HG03159 (cell line): ENCODE measurements at regions not wholly inside any gene's neighbourhood (a gene's known extent, or its start where the extent isn't known, plus 50 kb on each side); places are given as distances from the start of the nearest gene placed in this dataset.

Experiments used
- ATAC-seq: cut with Tn5 transposase; IDR thresholded peaks from one replicate; pipeline ENCODE4 v1.9.1; 2021; ENCODE audit warnings: mild to moderate bottlenecking, moderate library complexity; ENCODE audit not compliant: unreplicated experiment

DNA sequence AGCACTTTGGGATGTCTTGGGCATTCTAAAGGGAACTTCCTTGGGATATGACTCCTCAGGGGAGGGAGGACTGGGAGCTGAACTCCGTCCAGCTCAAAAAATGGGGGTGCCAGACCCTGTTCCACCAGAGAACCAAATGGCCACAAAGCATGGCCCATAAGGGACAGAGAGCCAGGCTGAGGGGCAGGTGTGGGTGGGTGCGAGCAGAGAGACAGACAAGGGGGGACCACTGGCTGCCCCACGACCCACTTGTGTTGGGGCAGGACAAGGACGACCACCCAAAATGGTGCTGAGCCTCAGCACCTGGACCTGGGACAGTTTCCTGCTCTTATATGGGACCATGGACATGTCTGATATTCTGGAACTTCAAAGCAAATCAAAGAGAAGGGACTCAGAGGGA, 148.2 kb upstream of the MLN start:
- no peak for ATAC-seq

DNA sequence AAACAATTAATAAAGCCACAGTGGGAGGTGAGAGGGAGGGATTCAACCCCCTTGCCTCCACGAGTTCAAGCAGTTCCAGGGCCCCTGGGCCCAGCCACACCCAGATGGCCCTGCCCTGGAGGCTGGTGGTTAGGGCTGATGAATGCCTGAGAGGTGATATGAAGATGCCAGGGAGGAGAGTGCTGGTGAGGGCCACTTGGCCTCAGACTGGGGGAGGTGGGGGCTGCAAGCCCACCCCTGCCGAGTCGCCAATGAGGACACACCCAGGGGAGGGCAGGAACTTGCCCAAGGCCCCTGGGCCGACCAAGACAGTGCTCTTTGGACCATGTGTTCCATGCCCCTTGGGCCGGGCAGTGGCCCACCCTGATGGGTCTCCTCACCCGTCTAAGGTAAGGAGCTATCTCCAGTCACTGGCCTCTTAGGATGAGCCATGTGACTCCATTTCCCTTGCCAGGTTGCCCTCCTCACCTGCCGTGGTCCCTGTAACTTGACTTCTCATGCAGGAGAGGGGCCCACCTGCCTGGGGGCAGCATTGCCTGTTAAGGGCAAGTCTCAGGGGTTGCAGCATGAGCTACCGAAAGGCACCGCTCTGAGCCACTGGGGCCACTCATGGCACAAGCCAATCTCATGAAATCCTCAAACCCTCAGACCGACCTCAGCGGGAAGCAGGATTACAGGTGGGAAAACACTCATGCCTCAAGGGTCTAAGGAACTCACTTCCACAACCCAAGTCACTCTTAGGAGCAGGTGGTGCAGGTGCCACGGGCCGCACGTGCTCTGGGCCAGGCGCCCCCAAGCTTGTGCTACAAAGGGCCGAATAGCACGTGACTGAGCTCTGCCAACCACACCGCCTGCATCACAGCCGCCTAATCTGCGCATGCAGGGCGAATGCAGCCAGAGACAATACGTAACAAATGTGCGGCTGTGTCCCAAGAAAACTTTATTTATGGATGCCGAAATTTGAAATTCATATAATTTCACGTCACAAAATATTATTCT, 147.4 kb upstream of the MLN start:
- ATAC-seq, result no peak

DNA sequence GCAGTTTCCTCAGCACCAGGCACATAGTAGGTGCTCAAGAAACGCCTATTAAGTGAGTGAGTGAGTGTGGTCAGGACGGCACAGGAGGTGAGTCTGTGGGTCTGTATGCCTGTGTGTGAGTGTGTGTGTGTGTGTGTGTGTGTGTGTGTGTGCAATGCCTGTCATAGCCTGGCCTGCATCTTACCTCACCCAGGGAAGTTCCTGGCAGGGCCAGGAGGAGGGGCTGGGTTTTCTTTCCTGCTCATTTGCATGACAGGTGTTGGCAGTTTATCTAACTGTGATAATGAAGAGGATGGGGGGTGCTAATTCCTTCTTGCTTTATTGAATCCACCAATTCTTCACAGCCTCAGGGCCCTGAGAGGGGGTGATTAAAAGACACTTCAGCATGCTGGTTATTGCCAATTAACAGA, 146.7 kb upstream of the MLN start:
- ATAC-seq, result no peak

DNA sequence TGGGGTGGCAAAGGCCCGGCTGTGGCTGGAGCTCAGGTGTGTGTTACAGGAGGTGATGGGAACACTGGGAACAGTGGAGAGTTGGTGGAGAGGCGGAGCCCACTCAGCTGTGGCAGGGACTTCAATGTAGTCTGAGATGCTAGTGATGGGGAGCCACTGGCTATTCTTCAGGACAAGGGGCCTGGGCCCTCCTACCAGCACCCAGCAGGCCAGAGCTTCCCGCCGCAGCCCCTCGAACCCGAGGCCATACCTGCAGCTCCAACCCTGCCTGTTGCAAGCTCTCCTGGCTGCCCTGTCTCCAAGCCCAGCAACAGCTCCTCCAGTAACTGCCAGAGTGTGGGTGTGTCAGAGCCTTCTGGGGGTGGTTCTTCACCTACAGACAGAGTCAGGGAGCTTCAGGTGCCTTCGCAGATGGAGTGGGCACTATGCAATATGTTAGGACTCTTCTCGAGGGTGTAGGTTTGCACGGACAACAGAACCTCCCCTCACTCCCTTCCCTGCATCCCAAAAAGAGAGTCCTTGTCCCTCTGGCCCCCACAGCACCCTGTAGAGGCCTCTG, 146.2 kb upstream of the MLN start:
- no peak for ATAC-seq

DNA sequence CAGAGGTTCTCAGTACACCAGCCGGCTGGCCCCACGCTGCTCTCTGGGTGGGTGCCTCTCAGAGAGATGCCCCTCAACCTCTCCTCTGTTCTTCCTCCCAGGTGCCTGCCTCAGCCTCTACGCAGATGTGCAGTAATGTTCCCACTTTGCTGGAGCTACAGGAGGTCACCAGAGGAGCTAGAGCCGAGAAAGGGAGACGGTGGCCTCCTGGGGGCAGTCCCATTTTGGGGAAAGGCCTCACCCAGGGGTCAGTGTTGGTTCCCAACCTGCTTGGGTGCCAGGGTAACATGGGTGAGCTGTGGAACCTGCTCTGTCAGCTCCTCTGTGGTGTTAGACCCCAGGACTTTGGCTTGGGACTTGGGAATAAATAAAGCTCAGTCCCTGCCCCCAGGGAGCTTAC, 145.3 kb upstream of the MLN start:
- no peak for ATAC-seq

DNA sequence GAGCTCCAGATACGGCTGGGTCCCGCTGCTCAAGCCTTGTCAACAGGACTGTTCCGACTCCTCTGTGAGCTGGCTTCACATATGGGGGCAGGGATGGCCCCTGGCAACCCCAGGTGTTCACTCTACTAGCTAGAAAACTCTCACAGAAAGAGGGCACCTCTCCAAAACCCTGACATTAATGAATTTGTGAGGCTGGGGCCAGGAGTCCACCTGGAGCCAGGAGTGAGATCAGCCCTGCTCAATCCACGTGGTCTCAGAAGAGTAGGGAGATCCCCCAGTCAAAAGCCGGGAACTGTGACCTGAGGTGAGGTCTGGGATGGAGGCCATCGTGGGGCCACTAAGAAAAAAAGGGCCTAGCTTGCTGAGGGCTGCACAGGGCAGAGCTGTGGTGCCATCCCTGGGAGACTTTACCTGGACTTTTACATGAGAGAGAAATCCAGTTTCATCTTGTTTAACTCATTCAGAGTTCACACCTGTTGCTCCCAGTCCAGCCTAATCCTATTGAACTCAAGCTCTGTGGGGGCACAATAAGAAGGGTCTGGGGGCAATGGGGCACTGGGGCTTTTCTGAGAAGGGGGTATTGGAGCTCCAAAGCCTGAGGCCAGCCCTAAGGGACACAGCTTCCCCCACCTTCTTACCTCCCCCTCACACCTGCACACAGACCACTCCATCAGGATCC, 144.3 kb upstream of the MLN start:
- ATAC-seq, result no peak

DNA sequence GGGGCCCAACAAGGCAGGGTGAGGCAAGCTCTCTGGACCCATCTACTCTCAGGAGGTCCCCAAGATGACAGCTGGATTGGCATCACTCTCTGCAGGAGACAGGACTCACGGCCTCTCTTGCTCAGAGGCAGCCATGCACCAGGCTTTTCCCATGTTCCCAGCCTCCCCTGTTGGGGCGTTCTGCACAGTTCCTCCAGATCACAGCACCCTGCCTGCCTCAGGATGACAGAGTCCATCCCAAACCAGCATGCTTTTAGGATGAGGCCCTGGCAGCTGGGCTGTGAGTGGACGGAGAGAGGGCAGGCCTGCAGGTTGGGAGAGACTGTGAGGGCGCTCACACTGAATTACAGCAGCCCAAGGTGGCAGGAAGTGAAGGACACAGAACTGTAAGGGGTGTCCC, 143.2 kb upstream of the MLN start:
- ATAC-seq, result no peak

DNA sequence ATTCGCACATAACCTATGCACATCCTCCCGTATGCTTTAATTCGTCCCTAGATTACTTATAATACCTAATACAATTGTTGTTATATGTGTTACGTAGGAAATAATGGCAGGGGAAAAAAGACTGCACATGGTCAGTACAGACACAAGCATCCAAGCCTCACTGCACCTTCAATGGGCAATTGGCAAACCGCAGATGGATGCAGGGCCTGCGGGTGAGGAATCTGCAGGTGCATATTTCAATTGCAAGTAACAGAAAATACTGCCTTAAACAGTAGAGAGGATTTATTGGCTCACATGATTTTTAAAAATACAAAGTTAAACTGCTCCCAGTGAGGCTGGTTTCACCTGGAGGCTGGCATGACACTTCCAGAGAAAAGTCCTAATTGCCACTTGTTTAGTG, 142.1 kb upstream of the MLN start:
- no peak for ATAC-seq

DNA sequence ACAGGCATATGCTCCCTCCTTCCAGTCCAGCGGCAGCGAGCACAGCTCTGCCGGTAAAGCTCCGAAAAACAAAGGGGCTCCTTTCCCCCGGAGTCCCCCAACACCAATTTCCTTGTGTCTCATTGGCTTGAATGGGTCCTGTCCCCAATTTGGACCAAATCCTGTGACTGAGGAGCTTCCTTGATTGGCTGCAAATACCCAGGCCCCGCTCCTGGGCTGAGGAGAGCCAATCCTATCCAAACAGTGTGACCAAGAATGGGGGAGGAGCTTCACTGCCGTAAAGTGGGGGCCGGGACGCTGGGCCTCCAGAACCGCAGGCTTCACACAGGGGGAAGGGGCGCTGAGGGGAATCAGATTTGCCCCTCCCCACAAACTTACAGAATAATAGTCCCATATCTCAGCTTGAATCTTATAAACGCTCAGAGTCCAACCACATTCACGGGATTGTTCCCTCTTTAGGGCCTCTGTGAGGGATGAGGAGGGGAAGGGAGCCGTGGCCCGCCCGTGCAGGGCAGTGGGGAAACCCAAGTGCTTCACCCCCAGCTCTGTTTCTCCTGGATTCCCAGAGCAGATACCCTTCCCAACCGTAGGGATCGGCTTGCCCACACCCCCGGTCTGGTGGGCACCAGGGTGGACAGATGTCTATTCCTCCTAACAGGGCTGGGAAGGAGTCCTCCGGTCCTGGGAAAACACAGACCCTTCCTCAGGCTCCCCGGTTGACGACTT, 141.0 kb upstream of the MLN start:
- ATAC-seq, result no peak

DNA sequence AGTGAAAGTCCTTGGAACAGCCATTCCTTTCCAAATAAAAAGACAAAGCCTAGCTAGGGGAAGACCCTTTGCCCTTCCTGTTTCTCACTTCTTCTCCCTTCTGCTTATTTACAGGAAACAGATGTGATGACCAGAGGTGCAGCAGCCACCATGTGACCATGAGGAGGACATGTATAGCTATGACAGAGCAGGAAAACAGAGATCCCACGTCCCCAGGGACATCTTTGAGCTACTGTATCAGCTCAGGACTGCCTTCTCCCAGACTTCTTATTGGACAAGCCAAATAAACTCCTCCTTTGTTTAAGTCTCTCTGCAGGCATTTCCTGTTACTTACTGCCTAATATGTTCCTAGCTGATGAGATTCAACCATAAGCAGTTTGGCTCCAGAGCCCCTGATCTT, 133.1 kb upstream of the MLN start:
- no peak for ATAC-seq

DNA sequence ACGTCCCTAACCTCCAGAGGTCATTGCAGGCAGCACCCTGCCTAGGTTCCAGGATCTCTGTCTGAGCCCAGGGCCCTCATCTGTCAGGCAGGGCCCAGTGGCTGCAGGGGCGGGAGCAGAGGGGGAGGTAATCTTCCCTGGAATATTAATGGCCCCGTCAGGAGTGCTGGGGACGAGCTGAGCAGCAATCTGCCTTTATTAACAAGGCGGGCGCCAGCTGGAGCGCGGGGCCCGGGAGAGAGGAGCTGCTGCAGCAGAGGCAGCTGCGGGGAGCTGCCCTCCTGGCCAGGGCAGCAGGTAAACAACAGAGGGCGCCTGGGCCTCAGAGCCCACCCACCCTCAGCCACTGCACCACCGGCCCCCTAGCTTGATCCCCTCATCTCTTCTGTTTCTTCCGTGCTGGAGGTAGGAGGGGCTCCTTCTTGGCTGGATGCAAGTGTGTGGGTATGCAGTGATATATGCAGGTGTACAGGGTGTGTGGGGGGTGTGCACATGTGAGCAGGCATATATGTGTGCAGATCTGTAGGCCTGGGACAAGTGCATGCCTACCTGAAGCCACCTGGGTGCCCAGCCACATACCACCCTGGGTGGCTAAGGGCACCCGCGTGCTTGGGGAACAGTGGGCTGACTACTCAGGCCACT, 131.8 kb upstream of the MLN start:
- ATAC-seq, result no peak

DNA sequence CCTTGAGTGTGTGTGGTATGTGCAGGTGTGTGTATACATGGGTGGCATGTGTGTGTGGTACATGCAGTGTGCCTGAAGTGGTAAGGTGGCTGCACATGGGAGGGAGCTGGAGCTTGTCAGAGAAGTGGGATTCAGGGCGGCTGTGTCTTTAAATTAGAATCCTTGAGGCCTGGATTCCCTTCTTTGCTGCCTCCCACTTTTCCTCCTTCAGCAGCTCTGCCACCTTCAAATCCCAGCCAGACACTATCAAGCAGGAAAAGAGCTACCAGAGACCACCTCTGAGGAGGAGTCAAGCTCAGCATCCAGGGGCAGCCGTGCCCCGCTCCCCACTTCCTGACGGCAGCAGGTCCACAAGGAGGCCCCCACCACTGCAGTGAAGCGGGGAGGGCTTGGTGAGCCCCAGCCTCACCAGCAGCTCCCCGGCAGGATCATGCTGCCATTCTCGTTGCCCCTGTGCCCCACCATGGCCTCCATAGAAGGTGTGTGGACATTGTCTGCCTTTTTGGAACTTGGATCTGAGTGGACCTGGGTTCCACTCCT, 131.0 kb upstream of the MLN start:
- no peak for ATAC-seq

DNA sequence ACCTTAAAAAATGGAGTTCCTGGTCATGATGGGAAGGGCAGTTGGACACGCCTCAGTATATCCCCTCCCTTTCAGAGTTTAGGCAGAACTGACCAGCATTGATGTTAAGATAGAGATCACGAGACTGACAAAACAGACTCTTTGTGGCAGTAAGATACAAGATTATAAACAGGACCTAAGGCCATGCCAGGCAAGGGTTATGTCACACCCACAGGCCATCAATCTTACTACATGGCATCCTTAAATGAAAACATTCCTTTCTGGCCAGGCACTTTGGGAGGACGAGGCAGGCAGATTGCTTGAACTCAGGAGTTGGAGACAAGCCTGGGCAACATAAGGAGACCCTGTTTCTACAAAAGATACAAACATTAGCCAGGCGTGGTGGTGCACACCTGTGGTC, 129.3 kb upstream of the MLN start:
- ATAC-seq, result no peak

DNA sequence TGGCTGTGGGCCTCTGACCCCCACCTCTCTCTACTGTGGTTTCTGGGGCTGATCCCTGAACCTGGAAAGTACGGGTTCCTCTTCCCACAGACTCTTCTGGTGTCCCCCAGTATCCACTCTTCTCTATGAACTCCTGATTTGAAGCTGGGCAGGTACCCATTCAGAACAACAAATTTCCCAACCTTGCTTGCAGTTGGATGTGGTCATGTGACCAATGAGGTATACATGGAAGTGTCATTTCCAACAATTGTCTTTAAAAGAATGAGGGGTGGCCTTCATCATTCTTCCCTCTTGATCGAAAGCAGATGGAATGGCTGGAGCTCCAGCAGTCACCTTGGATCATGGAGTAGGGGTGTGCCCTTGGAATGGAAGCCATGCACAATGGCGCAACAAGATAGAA, 128.0 kb upstream of the MLN start:
- no peak for ATAC-seq

DNA sequence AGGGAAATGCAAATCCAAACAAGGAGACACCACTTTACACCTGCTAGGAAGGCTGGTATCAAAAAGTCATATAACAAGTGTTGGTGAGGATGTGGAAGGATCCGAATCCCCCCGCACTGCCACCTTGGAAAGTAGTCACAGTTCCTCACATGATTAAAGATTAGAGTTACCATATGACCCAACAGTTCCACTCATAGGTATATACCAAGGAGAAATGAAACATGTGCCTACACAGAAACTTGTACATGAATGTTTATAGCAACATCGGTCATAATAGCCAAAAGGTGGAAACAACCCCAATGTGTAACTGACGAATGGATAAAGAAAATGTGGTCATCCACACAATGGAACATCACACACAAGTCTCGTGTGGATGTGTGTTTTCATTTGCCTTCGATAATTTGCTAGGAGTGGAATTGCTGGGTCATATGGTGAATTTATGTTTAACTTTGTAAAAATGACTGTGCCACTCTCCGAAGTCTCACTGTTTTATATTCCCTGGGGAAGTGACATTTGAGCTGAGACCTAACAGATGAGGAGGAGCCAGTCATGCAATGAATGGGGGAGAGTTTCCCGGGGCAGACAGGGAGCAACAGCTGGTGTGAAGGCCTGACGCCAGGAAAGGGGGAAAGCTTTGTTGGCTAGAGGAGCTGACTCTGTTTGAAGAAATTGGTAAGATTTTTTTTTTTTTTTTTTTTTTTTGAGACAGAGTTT, 125.9 kb upstream of the MLN start:
- ATAC-seq, result no peak

DNA sequence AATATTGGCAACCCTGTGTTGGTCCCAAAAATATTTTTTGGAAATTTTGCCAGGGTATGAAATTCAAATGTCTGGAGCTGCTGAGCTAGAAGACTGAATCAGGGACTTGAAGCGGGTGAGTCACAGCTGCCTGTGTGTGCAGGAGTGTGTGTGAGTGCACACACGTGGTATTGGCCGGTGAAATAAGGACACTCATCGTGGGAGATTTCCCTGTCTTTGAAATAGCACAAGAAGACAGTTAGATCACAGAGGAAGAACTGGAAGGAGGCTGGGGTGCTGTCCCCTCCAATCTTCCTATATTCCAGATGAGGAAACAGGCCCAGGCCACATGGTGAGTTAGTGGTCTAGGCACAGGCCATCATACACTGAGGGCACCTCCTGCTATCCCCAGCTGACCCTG, 123.8 kb upstream of the MLN start:
- ATAC-seq, result no peak

DNA sequence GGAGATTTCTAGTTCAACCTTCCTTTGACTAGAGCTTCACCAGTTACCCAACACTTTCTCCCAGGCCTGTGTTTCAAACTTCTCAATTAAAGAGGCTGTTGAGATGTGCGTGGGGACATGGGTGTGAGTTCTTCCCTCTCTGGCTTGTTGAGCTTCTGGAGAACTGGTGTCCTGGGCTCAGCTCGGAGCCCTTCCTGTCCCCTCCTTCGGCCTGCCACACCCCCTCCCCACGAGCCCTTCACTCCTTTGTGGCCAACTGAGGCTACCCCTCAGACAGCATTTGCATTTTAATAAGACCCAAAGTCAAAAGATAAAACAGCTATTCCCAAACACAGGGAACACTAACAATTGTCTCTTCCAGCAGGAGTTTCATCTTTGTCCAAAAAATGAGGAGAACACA, 123.3 kb upstream of the MLN start:
- no peak for ATAC-seq

DNA sequence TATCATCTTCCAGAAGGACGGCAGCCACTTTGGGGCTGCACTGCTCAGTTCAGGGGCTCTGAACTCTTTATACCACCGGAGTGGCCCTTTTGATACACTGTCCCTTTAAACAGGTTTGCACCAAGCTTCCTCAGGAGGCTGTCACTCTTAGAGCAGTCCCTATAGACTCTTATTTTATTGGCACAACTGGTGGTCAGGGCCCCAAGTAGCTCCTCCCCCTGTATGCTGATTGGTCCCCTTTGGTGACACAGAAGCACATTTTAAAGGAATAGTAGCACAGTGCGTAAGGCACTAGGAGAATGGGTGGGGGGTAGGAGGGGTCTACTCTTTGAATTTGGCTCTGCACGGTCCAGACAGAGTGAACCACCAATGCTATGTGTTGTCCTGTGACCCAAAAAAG, 122.6 kb upstream of the MLN start:
- no peak for ATAC-seq

DNA sequence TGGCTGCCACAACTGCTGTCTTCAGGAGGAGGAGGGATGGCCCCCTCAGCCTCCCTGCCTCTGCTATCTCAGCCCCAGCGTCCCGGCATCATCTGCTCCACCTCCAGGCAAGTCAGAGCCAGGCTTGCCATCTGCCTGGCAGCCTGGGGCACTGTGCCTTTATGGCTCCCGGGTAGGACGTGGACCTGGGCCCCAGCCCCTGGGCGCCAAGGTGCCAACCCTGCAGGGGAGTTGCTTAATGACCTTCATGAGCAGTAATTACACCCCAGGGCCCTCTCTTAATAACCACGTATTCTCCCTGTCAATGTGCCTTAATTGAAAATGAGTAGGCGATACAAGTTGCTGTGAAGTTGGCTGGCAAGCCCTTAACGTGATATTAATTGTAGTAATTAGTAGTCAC, 122.1 kb upstream of the MLN start:
- ATAC-seq, result no peak

DNA sequence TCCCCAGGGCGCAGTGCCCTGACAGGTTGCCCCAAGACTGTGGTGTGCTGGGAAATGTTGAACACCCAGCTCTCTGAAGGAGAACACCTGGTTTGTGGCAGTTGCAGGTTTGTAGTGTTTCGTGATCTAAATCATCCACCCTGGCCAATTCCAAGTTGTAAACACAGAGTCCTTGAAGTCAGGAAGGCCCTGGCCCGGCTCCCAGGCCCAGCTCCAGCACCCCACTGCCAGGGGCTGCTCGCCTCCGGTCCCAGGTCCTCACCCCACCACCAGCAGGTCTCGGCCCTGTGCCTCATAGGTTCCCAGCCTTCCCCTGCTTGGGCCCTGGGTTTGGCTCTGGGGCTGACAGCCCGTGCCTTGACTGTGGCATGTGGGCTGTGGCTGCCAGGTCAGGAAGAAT, 121.4 kb upstream of the MLN start:
- ATAC-seq, result no peak
